Omental fat pad (tissue), 3 donors: ENCODE measurements at regions not wholly inside any gene's neighbourhood (a gene's known extent, or its start where the extent isn't known, plus 50 kb on each side); places are given as distances from the start of the nearest gene placed in this dataset.

ENCODE experiments used
- ATAC-seq: fragments of 150-250 bp; one replicate; pipeline ENCODE4 v1.9.1; 2016; ENCODE audit warnings: mild to moderate bottlenecking, moderate library complexity; ENCODE audit not compliant: low FRiP score
- DNase-seq: peaks from one replicate; pipeline ENCODE4 v3.0.0-alpha.2; 2019; ENCODE audit warnings: low spot score
- CTCF ChIP-seq, 3 donors: fragments of 450-650 bp; IDR thresholded peaks; one replicate each; pipeline ENCODE4 v1.5.1; 2016 to 2017; ENCODE audit warnings: antibody characterized with exemption in 3 of 3, mild to moderate bottlenecking in 3 of 3, moderate library complexity in 2 of 3

GRCh38 chr13:53143757-53144339 is 115.2 kb downstream of the OLFM4 start:
- DNase-seq, result no peak
- ATAC-seq, result no peak
- no peak for TF ChIP-seq CTCF (IDR thresholded peaks at IDR 0.05)

GRCh38 chr13:53144826-53145225 is 116.2 kb downstream of the OLFM4 start:
- DNase-seq, result no peak
- no peak for ATAC-seq
- TF ChIP-seq CTCF (IDR thresholded peaks at IDR 0.05), result no peak

- TF ChIP-seq CTCF (IDR thresholded peaks at IDR 0.05), result no peak
- peak; percentile 82 for ATAC-seq
- DNase-seq, result no peak
These were observed 122.0 kb downstream of the OLFM4 start for GRCh38 chr13:53150568-53150967.

GRCh38 chr13:53151336-53152056 is 122.9 kb downstream of the OLFM4 start:
- TF ChIP-seq CTCF (IDR thresholded peaks at IDR 0.05), result peak in 1 of 3 donors; percentile 28
- no peak for DNase-seq
- ATAC-seq, result no peak

- DNase-seq, result no peak
- no peak for TF ChIP-seq CTCF (IDR thresholded peaks at IDR 0.05)
- no peak for ATAC-seq
These were observed 123.4 kb downstream of the OLFM4 start for GRCh38 chr13:53152057-53152421.

- no peak for TF ChIP-seq CTCF (IDR thresholded peaks at IDR 0.05)
- DNase-seq, result no peak
- no peak for ATAC-seq
These were observed 129.6 kb downstream of the OLFM4 start for GRCh38 chr13:53158201-53158600.

- TF ChIP-seq CTCF (IDR thresholded peaks at IDR 0.05), result no peak
- no peak for ATAC-seq
- DNase-seq, result no peak
These were observed 130.8 kb downstream of the OLFM4 start for GRCh38 chr13:53159431-53159830.
